GM10248 (cell line): ENCODE measurements at regions not wholly inside any gene's neighbourhood (a gene's known extent, or its start where the extent isn't known, plus 50 kb on each side); places are given as distances from the start of the nearest gene placed in this dataset.

Experiments
- CTCF ChIA-PET: fragments of 300-600 bp; sonication (Branson Sonifier 250); formaldehyde crosslinking; extraction: SDS; loops from one replicate; lab custom pipeline; 2021; ENCODE audit warnings: antibody characterized with exemption; lab: Yijun Ruan, JAX
- POLR2A ChIA-PET: fragments of 350-650 bp; sonication (Branson Sonifier 250); formaldehyde crosslinking; extraction: SDS; loops from one replicate; lab custom pipeline; 2020; ENCODE audit warnings: antibody characterized with exemption; lab: Yijun Ruan, JAX
- DNase-seq: peaks from one replicate; pipeline ENCODE4 v3.0.0; 2012; ENCODE audit errors: extremely low spot score
- TF ChIP-seq, protein P1 (sequence below): IDR thresholded peaks from 2 replicates; pipeline ENCODE4 v1.5.1; 2012; ENCODE audit warnings: mild to moderate bottlenecking, low read depth; ENCODE audit errors: extremely low read depth, missing control alignments, control extremely low read depth

DNA sequence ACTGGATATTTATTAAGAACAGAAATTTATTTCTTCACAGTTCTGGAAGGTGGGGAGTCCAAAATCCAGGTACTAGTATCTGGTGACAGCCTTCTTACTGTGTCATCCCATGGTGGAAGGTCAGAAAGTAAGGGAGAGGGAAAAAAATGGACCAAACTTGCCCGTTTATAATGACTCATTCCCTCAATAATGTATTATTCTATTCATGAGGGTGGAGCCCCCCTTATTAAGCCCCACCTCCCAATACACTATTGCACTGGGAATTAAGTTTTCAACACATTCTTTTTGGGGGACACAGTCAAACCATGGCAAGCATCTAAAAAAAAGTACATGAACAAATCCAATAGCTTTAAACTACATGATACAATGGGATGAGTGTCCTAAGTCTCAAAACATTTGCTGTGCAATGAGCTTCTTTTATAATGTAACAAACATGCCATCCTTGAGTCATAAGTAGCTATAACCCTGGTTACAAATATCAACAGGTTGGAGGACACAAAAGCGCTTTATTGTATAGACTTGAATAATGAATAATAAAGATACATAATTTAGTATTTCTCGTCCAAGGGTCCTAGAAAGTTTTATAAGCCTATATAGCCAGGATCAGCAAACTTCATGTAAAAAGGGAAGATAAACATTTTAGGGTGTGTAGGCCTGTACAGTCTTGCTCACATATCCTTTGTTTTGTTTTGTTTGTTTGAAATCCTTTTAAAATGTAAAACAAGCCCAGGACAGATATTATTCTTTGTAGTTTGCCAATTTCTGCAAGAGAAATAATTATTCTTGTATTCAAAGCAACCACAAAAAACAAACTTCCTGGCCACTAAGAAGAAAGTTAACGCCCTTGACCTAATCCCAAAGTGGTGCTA lies 160.6 kb upstream of the RAP2B start:
- ChIA-PET POLR2A (no interaction called here), CTCF (interaction anchor here (1.1 kb wide), 1 partner anchor 11 kb away, joined by 4 read pairs; no protein-coding TSS in a partner anchor)
- DNase-seq, result no peak
- TF ChIP-seq, protein P1, sequence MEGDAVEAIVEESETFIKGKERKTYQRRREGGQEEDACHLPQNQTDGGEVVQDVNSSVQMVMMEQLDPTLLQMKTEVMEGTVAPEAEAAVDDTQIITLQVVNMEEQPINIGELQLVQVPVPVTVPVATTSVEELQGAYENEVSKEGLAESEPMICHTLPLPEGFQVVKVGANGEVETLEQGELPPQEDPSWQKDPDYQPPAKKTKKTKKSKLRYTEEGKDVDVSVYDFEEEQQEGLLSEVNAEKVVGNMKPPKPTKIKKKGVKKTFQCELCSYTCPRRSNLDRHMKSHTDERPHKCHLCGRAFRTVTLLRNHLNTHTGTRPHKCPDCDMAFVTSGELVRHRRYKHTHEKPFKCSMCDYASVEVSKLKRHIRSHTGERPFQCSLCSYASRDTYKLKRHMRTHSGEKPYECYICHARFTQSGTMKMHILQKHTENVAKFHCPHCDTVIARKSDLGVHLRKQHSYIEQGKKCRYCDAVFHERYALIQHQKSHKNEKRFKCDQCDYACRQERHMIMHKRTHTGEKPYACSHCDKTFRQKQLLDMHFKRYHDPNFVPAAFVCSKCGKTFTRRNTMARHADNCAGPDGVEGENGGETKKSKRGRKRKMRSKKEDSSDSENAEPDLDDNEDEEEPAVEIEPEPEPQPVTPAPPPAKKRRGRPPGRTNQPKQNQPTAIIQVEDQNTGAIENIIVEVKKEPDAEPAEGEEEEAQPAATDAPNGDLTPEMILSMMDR, result no peak

DNA sequence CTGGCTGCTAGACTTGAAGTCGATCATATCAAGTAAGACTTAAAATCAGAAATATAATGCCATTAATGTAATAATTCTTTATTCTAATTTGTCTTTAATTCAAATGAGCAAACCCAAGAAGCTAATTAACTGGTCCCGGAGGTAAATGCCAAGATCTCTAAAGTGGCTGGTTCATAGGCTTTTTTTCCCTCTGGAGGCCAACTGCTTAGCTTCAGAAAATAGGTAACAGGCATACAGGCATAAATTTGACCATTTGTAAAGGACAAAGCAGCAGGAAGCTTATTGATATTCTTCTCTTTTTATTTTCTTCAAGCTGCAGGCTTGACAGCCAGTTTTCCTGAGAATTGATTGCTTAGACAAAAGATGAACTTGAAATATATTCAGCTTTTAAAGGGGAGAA lies 158.6 kb upstream of the RAP2B start:
- TF ChIP-seq, protein P1, result no peak
- POLR2A ChIA-PET, result no interaction called here
- no peak for DNase-seq
- CTCF ChIA-PET, result no interaction called here

GRCh38 chr3:153003862-153004261 lies 158.2 kb upstream of the RAP2B start:
- TF ChIP-seq, protein P1, result no peak
- POLR2A ChIA-PET, result no interaction called here
- DNase-seq, result no peak
- CTCF ChIA-PET, result no interaction called here

DNA sequence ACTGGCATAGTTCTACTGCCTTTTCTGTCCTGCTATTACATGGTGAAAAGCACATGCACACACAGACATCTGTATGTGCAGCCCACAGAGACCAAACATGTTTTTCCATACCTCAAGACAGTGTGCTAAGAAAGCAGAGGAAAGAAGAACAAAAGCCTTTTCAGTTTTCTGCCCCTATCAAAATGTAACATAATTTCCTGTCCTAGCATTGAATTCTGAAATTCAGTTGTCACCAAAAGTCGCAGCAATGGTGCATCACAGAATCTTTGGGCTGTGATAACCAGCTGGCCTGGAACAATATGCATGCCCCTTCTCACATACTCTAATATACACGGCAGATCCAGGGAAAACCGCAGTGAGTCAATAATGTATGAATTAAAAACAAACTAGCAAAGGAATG lies 153.8 kb upstream of the RAP2B start:
- ChIA-PET POLR2A (no interaction called here), CTCF (no interaction called here)
- no peak for DNase-seq
- TF ChIP-seq, protein P1, result no peak

DNA sequence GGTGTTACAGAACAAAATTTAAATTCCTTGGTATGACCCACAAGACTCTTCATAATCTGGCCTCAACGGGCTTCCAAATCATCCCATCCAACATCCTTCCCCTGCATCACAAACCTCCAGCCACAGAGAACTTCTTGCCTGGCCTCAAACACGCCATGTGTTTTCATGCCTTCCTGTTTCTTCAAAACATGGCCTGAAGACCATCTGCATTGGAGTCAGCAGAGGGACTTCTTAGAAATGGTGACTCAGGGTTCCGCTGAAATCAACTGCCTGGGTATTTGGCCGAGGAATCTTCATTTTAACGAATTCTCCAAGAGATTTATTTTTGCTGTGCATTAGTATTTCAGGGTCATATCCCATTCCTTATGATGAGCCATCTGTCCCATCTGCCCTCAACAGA lies 138.1 kb upstream of the RAP2B start:
- no peak for DNase-seq
- ChIA-PET CTCF (interaction anchor here (1.1 to 3.4 kb wide), 3 partner anchors 8 to 745 kb away, joined by 4 to 16 read pairs (median 5); no protein-coding TSS in a partner anchor), POLR2A (no interaction called here)
- TF ChIP-seq, protein P1, result no peak

DNA sequence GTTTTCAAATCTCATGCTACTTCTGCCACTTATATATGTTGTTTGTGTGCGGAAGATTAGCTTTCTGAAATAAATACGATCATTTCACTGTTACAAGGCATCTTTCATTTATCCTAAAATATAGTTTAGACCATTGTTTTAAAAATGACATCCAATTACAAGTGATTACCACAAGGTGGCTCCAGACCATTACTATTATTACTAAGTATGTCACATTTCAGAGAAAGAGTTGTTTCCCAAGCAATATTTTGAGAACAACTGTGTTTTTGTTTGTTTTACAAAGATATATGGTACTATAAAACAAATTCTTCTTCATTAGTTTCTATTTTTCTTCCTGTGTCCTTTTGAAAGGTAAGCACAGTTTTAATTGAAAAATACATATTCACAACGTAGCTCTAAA lies 136.0 kb upstream of the RAP2B start:
- ChIA-PET CTCF (interaction anchor here (1.1 to 3.4 kb wide), 10 partner anchors 8 to 1229 kb away, joined by 3 to 16 read pairs (median 6); no protein-coding TSS in a partner anchor), POLR2A (no interaction called here)
- DNase-seq, result no peak
- TF ChIP-seq, protein P1, result peak; percentile 51
